DND-41 (cell line): ENCODE measurements at regions not wholly inside any gene's neighbourhood (a gene's known extent, or its start where the extent isn't known, plus 50 kb on each side); places are given as distances from the start of the nearest gene placed in this dataset.

Source experiments
- CTCF ChIP-seq: IDR thresholded peaks from 2 replicates; pipeline ENCODE4 v1.5.1; 2012; ENCODE audit warnings: borderline replicate concordance, low read length, moderate library complexity, mild to moderate bottlenecking; ENCODE audit not compliant: poor library complexity, severe bottlenecking; ENCODE audit errors: extremely low read depth
- EZH2 ChIP-seq: IDR thresholded peaks from 3 replicates; pipeline ENCODE4 v1.6.1; 2012; ENCODE audit warnings: borderline replicate concordance, low read depth, mild to moderate bottlenecking, moderate library complexity, low read length, inconsistent platforms; ENCODE audit not compliant: severe bottlenecking

DNA sequence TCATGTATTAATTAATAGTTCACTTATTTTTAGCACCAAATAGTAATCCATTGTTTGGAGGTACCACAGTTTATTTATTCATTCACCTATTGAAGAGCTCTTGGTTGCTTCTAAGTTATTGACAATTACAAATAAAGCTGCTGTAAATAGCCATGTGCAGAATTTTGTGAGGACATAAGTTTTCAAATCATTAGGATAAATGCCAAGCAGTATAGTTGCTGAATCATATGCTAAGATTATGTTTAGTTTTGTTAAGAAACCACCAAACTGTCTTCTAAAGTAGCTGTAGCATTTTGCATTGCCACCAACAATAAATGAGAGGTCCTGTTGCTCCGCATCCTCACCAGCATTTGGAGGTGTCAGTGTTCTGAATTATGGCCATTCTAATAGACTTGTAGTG, 2126.8 kb downstream of the PCDH9 start:
- no peak for TF ChIP-seq EZH2
- TF ChIP-seq CTCF, result no peak
